Astrocyte of the cerebellum (primary cell): ENCODE measurements at regions not wholly inside any gene's neighbourhood (a gene's known extent, or its start where the extent isn't known, plus 50 kb on each side); places are given as distances from the start of the nearest gene placed in this dataset.
"Not testable (repeated sequence)": the region's sequence is repeated elsewhere in the genome, so short reads cannot be mapped to it uniquely, and the experiment has no call there.

Experiments used
- DNase-seq: peaks from one replicate; pipeline ENCODE4 v3.0.0-alpha.2; 2011; ENCODE audit warnings: low read depth
- H3K4me3 ChIP-seq: 2 replicates; pipeline ENCODE4 v1.5.1; 2011; ENCODE audit warnings: mild to moderate bottlenecking, low read depth, low read length, moderate library complexity
- in situ Hi-C: cut with HindIII; loops from 2 replicates; pipeline ENCODE4 v1.10.0; 2017; ENCODE audit warnings: low sequenced_read_pairs
- TF ChIP-seq, protein P1 (sequence below): IDR thresholded peaks from 2 replicates; pipeline ENCODE4 v1.5.1; 2012; ENCODE audit warnings: low read length, low read depth, moderate library complexity, mild to moderate bottlenecking; ENCODE audit errors: missing control alignments

- DNase-seq = no peak
- in situ Hi-C loops = no loop called here
- TF ChIP-seq, protein P1, sequence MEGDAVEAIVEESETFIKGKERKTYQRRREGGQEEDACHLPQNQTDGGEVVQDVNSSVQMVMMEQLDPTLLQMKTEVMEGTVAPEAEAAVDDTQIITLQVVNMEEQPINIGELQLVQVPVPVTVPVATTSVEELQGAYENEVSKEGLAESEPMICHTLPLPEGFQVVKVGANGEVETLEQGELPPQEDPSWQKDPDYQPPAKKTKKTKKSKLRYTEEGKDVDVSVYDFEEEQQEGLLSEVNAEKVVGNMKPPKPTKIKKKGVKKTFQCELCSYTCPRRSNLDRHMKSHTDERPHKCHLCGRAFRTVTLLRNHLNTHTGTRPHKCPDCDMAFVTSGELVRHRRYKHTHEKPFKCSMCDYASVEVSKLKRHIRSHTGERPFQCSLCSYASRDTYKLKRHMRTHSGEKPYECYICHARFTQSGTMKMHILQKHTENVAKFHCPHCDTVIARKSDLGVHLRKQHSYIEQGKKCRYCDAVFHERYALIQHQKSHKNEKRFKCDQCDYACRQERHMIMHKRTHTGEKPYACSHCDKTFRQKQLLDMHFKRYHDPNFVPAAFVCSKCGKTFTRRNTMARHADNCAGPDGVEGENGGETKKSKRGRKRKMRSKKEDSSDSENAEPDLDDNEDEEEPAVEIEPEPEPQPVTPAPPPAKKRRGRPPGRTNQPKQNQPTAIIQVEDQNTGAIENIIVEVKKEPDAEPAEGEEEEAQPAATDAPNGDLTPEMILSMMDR = no peak
These were observed 75.2 kb upstream of the CCDC71L start for GRCh38 chr7:106736123-106736507.

GRCh38 chr7:106736508-106737201, 75.7 kb upstream of the CCDC71L start:
- in situ Hi-C loops = no loop called here
- peak; percentile 59 for DNase-seq
- TF ChIP-seq, protein P1 = peak; percentile 82
- no peak overlapping the region for H3K4me3 ChIP-seq

More at GRCh38 chr7:106736123-106736507, 75.2 kb upstream of the CCDC71L start:
- no peak overlapping the region for H3K4me3 ChIP-seq

GRCh38 chr7:106737202-106737562, 76.2 kb upstream of the CCDC71L start:
- in situ Hi-C loops = no loop called here
- DNase-seq = peak; percentile 27
- TF ChIP-seq, protein P1 = peak; percentile 30
- H3K4me3 ChIP-seq = no peak overlapping the region

GRCh38 chr7:106740806-106741205, 79.8 kb upstream of the CCDC71L start:
- DNase-seq = no peak
- TF ChIP-seq, protein P1 = no peak
- in situ Hi-C loops = no loop called here
- H3K4me3 ChIP-seq = no peak overlapping the region

DNA sequence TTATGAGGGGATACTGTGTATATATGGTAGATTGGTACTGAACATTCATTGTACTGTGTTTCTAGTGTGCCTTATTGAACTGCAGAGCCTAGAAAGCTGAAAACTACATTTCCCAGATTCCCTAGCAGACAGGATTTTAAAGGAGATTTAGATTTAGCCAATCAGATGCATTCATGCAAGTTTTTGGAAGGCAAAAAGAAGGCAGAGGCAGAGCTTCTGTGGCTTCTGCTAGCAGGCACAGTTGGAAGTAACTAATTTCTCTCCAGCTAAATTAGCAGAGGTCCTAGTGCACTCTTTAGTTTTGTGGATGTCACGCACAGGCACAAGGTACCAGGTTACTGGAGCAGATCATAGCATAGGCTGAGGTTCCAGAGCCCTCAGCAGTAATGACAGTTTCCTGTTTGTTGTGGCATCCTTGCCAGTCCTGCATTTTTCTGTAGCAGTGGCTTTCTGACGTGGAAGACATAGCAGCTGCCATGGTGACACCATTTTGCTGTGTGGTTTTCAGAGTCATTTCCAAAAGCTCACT, 83.7 kb upstream of the CCDC71L start:
- no peak overlapping the region for H3K4me3 ChIP-seq
- TF ChIP-seq, protein P1 = no peak
- in situ Hi-C loops = no loop called here
- no peak for DNase-seq

- DNase-seq, in situ Hi-C loops, H3K4me3 ChIP-seq: not testable (repeated sequence)
These were observed 86.3 kb upstream of the CCDC71L start for GRCh38 chr7:106747301-106747700.

- in situ Hi-C loops = no loop called here
- no peak for DNase-seq
- no peak overlapping the region for H3K4me3 ChIP-seq
- TF ChIP-seq, protein P1 = no peak
These were observed 86.8 kb upstream of the CCDC71L start for GRCh38 chr7:106747804-106748203.
